ENCODE measurements at regions not wholly inside any gene's neighbourhood (a gene's known extent, or its start where the extent isn't known, plus 50 kb on each side); places are given as distances from the start of the nearest gene placed in this dataset.

DNA sequence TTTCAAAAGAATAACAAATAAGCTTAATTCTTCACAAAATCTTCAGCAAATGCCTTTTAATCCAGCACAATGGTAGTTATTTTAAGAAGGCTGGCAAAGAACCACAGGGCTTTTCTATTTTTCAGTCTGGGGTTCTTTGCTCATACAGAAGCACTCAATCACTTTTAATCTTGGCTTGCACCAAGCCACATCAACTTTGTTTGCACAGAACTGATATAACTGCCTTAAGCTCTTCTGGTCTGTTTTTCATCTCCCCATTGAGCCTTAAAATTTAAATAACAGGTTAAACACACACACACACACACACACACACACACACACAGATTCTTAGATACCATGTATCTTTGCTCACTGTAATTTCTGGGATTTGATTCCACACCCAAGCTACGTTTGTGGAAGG, 377.0 kb downstream of the GATA3 start:
- Histone ChIP-seq H3K27me3 (ENCODE audit: control insufficient read depth, low read length) (no peaks in the 10 kb centered on the region), H3K9me2 (replicated peaks; ENCODE audit: control insufficient read depth, low read length) (no peaks in the 10 kb centered on the region), H3K27ac (ENCODE audit: low read depth, low read length) (no peak overlapping the region), H3K4me1 (ENCODE audit: control insufficient read depth, low read length) (no peaks in the 10 kb centered on the region), H3K36me3 (ENCODE audit: control insufficient read depth, low read length) (no peaks in the 10 kb centered on the region), H4K20me1 (ENCODE audit: control insufficient read depth, insufficient read depth, low read depth, low read length) (no peaks in the 10 kb centered on the region), H3K9me3 (ENCODE audit: control insufficient read depth, insufficient read depth, low read length) (no peaks in the 10 kb centered on the region), H3K4me3 (ENCODE audit: low read length) (no peak overlapping the region), H3K79me2 (ENCODE audit: control insufficient read depth, low read length) (no peaks in the 10 kb centered on the region), H3K4me2 (ENCODE audit: low read length) (no peak overlapping the region), H3F3A (ENCODE audit: control insufficient read depth, insufficient read depth) (no peaks in the 10 kb centered on the region)
- no peak for TF ChIP-seq EZH2phosphoT487 (IDR thresholded peaks at IDR 0.05; ENCODE audit: borderline replicate concordance, low read length)
- TF ChIP-seq, protein P1, sequence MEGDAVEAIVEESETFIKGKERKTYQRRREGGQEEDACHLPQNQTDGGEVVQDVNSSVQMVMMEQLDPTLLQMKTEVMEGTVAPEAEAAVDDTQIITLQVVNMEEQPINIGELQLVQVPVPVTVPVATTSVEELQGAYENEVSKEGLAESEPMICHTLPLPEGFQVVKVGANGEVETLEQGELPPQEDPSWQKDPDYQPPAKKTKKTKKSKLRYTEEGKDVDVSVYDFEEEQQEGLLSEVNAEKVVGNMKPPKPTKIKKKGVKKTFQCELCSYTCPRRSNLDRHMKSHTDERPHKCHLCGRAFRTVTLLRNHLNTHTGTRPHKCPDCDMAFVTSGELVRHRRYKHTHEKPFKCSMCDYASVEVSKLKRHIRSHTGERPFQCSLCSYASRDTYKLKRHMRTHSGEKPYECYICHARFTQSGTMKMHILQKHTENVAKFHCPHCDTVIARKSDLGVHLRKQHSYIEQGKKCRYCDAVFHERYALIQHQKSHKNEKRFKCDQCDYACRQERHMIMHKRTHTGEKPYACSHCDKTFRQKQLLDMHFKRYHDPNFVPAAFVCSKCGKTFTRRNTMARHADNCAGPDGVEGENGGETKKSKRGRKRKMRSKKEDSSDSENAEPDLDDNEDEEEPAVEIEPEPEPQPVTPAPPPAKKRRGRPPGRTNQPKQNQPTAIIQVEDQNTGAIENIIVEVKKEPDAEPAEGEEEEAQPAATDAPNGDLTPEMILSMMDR (IDR thresholded peaks at IDR 0.05; ENCODE audit: low read depth, low read length, poor library complexity, severe bottlenecking) = no peak

DNA sequence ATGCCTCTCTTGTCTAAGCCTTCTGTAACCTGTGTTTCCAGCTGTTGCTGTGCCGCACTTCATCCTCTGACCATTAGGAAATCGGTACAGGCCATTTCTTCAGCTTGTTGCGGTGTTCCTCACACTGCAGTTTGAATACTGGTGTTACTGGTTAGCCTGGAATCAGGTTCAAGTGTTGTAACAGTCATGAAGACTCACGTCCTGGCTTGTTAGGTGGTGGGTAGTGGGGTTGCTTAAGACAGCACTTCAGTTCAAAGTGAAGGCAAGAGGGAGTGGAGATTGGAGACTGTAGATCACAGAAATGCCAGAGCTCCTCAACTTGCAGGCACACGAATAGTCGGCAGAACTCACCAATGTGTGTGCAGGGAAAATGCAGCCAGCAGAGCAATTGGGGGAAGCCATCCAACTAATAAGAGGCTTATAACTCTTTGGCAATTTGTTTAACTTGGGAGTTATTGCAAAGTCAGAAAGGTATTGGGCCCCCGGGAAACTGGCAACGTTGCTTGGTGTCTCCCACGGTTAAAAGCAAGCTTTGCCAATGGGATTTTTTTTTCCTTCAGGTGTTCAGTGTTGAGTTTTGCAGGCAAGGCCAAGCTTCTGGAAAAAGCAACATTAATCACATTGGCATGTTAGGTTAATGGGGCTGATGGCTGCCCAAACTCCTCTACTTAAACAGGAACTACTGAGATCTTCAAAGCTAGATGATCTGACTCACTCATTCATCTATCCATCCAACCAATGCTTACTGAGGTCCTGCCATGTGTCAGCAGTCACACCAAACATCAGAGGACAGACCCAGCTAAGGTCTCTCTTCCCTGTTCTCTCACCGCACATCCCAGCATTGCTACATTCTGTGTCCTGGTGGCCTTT, 380.9 kb downstream of the GATA3 start:
- H3K27me3 ChIP-seq (ENCODE audit: control insufficient read depth, low read length) = no peaks in the 10 kb centered on the region
- TF ChIP-seq, protein P1 (IDR thresholded peaks at IDR 0.05; ENCODE audit: low read depth, low read length, poor library complexity, severe bottlenecking) = no peak
- no peak for TF ChIP-seq EZH2phosphoT487 (IDR thresholded peaks at IDR 0.05; ENCODE audit: borderline replicate concordance, low read length)
- no peaks in the 10 kb centered on the region for H3K79me2 ChIP-seq (ENCODE audit: control insufficient read depth, low read length)
- no peaks in the 10 kb centered on the region for H3K9me2 ChIP-seq (replicated peaks; ENCODE audit: control insufficient read depth, low read length)
- no peaks in the 10 kb centered on the region for H3K4me1 ChIP-seq (ENCODE audit: control insufficient read depth, low read length)
- no peak overlapping the region for H3K27ac ChIP-seq (ENCODE audit: low read depth, low read length)
- no peaks in the 10 kb centered on the region for H3K9me3 ChIP-seq (ENCODE audit: control insufficient read depth, insufficient read depth, low read length)
- no peaks in the 10 kb centered on the region for H3F3A ChIP-seq (ENCODE audit: control insufficient read depth, insufficient read depth)
- no peak overlapping the region for H3K4me2 ChIP-seq (ENCODE audit: low read length)
- H3K4me3 ChIP-seq (ENCODE audit: low read length) = no peak overlapping the region
- H4K20me1 ChIP-seq (ENCODE audit: control insufficient read depth, insufficient read depth, low read depth, low read length) = no peaks in the 10 kb centered on the region
- no peaks in the 10 kb centered on the region for H3K36me3 ChIP-seq (ENCODE audit: control insufficient read depth, low read length)

DNA sequence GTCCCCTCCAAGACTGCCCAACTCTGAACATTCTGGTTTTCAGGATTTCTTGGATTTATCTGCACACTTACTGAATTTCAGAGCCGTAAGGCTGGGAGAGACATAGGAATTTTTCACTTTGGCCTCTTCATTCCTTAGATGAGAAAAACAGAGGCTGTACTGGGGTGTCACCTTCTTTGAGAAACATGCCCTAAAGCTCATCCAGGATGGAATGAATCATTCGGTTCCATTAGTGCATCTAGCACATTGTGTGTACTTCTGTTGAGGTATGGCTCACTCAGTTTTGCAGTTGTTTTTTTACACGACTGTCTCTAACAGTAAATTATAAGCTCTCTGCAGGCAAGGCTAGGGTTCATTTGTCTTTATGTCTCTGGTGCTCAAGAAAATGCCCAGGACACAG, 383.4 kb downstream of the GATA3 start:
- TF ChIP-seq, protein P1 (IDR thresholded peaks at IDR 0.05; ENCODE audit: low read depth, low read length, poor library complexity, severe bottlenecking) = no peak
- no peak for TF ChIP-seq EZH2phosphoT487 (IDR thresholded peaks at IDR 0.05; ENCODE audit: borderline replicate concordance, low read length)
- Histone ChIP-seq H3K79me2 (ENCODE audit: control insufficient read depth, low read length) (no peaks in the 10 kb centered on the region), H3K27me3 (ENCODE audit: control insufficient read depth, low read length) (no peaks in the 10 kb centered on the region), H3K36me3 (ENCODE audit: control insufficient read depth, low read length) (no peaks in the 10 kb centered on the region), H4K20me1 (ENCODE audit: control insufficient read depth, insufficient read depth, low read depth, low read length) (no peaks in the 10 kb centered on the region), H3K4me3 (ENCODE audit: low read length) (no peak overlapping the region), H3K4me2 (ENCODE audit: low read length) (no peak overlapping the region), H3K9me3 (ENCODE audit: control insufficient read depth, insufficient read depth, low read length) (no peaks in the 10 kb centered on the region), H3K27ac (ENCODE audit: low read depth, low read length) (no peak overlapping the region), H3K9me2 (replicated peaks; ENCODE audit: control insufficient read depth, low read length) (no peaks in the 10 kb centered on the region), H3K4me1 (ENCODE audit: control insufficient read depth, low read length) (no peaks in the 10 kb centered on the region), H3F3A (ENCODE audit: control insufficient read depth, insufficient read depth) (no peaks in the 10 kb centered on the region)

All from DOHH2 (cell line).